ENCODE measurements at regions not wholly inside any gene's neighbourhood (a gene's known extent, or its start where the extent isn't known, plus 50 kb on each side); places are given as distances from the start of the nearest gene placed in this dataset.

DNA sequence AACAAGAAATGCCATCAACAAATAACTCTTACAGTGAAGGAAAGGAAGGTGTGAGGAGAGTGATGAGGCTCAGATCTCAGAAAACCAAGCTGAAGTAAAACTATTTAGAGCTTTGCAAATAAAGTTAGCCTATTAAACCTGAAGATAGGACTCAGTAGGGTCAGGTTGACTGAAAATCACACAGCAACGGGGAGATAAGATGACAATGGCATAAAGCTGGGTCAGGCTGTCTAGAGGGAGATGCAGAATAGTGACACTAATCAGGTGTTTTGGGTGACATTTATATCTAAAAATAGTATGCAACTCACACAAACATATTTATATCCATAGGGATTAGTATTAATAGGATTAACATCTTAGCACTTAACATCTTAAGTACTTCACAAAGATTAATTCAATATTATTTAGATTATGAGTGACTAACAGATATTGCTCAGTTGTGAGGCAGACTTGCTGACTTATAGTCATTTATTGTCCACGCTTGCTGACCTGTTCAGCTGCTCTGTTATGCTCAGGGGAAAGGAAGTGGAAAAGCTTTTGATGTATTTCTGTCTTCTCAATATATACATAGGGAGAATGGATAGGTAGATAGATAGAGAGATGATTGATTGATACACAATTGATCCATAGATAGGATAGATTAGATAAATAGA lies 130.7 kb upstream of the GUCY1A1 start:
- no peak overlapping the region for H3K4me3 ChIP-seq (ENCODE audit: low read depth, low read length)
- TF ChIP-seq, protein P1, sequence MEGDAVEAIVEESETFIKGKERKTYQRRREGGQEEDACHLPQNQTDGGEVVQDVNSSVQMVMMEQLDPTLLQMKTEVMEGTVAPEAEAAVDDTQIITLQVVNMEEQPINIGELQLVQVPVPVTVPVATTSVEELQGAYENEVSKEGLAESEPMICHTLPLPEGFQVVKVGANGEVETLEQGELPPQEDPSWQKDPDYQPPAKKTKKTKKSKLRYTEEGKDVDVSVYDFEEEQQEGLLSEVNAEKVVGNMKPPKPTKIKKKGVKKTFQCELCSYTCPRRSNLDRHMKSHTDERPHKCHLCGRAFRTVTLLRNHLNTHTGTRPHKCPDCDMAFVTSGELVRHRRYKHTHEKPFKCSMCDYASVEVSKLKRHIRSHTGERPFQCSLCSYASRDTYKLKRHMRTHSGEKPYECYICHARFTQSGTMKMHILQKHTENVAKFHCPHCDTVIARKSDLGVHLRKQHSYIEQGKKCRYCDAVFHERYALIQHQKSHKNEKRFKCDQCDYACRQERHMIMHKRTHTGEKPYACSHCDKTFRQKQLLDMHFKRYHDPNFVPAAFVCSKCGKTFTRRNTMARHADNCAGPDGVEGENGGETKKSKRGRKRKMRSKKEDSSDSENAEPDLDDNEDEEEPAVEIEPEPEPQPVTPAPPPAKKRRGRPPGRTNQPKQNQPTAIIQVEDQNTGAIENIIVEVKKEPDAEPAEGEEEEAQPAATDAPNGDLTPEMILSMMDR (IDR thresholded peaks at IDR 0.05; ENCODE audit: insufficient read depth, low read depth, low read length), result no peak
- DNase-seq (ENCODE audit: low read depth), result no peak

DNA sequence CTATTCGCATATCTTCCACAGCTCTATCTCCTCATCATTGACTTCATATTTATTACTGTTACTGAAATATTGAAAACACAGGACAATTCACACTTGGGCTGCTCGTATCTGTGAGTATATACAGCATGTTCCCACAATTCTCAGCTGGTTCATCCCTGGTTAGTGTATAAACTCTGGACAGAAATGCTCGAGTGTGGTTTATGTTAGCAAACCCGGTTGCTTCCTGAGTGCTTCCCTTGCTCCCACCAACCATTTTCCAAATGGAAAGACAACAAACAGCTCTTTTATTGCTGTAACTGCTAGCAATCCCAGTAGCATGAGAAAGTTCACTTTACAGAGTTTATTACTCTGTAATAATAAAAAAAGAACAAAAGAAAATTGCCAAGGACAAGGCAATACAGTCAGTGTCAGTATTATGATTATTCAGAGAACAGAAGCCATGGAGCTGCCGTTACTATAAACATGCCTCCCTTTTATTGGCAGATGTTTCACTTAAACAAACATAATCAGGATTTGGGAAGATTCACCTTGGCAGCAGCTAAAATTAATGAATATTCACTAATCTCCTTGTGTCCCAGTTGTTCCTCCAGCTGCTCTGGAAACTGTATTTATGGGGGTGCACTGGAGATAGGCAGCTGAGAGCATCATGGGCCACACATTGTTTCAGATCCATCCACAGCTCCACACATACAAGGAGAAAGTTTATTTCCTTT lies 134.1 kb upstream of the GUCY1A1 start:
- no peak overlapping the region for H3K4me3 ChIP-seq (ENCODE audit: low read depth, low read length)
- TF ChIP-seq, protein P1 (IDR thresholded peaks at IDR 0.05; ENCODE audit: insufficient read depth, low read depth, low read length), result no peak
- DNase-seq (ENCODE audit: low read depth), result peak; percentile 50

DNA sequence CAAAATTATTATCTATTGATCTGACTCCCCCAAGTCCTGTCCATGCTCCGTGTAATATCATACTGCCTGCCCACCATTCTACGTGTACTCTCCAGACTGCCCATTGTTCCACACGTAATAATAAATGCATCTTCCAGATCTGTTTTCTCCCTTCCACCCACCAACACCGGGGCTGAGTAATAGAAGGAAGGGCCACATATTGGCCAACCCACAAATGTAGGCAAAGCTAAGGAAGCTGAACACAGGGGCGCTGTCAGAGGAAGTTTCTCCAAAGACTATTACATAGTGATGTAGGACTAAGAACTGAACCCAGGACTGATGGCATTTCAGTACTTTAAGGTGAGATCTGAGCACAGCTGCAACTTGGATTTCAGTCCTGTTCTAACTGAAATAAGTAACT lies 135.8 kb upstream of the GUCY1A1 start:
- no peak for DNase-seq (ENCODE audit: low read depth)
- TF ChIP-seq, protein P1 (IDR thresholded peaks at IDR 0.05; ENCODE audit: insufficient read depth, low read depth, low read length), result no peak
- no peak overlapping the region for H3K4me3 ChIP-seq (ENCODE audit: low read depth, low read length)

DNA sequence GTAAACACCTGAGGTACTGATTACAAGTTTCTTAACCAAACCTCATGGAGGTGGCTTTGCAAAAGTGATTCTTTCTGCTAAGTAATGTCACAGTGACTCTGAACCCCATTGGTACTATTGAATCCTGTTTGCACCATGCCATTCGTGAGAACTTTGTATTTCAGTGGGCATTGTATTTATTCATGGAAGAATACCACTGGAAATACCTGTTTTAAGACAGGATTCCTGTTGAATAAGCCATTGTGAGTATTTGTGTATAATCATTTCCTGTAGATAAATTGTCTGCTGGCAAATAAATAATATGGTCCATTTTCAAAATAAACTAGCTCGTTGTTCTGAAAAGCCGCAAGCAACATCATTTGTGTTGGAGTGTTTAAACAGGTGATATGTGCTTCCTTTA lies 136.4 kb upstream of the GUCY1A1 start:
- TF ChIP-seq, protein P1 (IDR thresholded peaks at IDR 0.05; ENCODE audit: insufficient read depth, low read depth, low read length), result no peak
- DNase-seq (ENCODE audit: low read depth), result no peak
- H3K4me3 ChIP-seq (ENCODE audit: low read depth, low read length), result no peak overlapping the region

DNA sequence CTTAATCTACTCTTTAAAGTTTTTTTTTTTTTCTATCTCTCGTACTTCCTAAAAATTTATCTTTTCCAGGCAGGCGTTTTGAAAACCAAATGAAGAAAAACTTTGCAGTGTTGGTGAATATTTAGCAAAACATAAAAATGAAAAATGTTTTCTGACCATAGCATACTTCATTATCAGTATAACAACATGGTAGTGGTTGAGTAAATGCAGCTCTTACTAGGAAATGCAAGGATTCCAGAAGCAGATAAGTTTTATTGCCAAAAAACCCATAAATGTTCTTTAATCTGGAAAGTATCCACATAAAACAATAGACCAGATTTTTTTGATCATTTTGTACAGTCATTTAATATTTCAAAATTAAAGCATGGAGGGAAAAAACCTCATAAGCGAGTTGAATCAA lies 136.9 kb upstream of the GUCY1A1 start:
- peak; percentile 60 for DNase-seq (ENCODE audit: low read depth)
- H3K4me3 ChIP-seq (ENCODE audit: low read depth, low read length), result no peak overlapping the region
- TF ChIP-seq, protein P1 (IDR thresholded peaks at IDR 0.05; ENCODE audit: insufficient read depth, low read depth, low read length), result no peak

DNA sequence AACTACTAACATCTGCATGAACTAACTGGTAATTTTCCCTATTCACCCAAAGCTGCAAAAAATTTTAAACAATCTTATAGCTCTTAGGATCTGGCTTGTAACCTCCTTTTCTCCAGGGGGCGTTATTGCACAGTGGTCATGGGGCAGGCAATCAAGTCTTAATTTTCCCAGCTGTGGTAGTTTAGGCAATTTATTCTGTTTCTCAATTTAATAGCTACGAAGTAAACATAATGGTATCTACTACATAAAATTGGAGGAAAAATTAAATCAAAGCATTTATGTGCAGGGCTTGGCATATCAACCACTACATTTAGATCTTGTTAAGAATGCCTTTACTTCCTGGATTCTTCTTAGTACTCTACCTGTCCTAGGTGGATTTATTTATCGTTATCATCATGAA lies 137.4 kb upstream of the GUCY1A1 start:
- peak; percentile 75 for DNase-seq (ENCODE audit: low read depth)
- TF ChIP-seq, protein P1 (IDR thresholded peaks at IDR 0.05; ENCODE audit: insufficient read depth, low read depth, low read length), result peak; percentile 52
- H3K4me3 ChIP-seq (ENCODE audit: low read depth, low read length), result no peak overlapping the region
